ENCODE measurements at regions not wholly inside any gene's neighbourhood (a gene's known extent, or its start where the extent isn't known, plus 50 kb on each side); places are given as distances from the start of the nearest gene placed in this dataset.
"Not testable (repeated sequence)": the region's sequence is repeated elsewhere in the genome, so short reads cannot be mapped to it uniquely, and the experiment has no call there.

DNA sequence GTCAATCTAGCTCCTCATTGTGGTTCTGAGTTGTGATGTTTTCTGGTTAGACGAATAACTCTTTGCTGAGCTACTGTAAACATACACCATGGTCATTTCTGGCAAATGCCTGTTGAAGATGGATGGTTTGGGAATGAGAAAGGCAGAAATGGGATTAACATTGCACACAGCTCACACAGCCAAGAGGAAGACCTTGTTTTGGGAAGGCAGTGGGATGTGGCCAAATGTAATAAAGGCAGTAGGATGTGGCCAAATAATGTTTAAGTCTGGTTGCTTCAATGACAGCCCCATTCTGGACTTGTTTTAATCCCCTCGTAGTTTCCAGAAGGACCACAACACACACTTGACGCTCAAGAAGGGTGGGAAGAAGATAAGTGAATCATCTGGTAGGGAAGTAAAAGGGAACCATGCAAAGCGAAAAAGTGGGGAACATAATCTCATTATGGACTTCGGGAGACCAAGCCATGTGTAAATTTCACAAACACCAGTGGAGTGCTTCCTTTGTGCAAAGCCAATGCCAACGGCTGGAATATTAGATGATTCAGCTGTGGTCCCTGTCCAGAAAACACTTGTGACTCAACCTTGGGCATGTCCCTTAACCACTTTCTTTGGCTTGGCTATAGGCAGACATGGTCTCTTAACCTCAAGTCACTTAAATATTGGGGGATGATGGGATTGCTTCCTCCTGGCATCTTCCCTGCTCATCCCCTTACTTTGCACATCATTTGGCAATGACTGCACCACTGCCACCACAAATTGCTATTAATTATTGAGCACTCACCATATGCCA is 284.4 kb upstream of the CRY1 start:
- Histone ChIP-seq H3K27me3 (no peaks in the 10 kb centered on the region), H3K27ac (no peak overlapping the region), H3K36me3 (no peaks in the 10 kb centered on the region), H3K4me3 (no peak overlapping the region), H3K4me1 (no peaks in the 10 kb centered on the region), H3K9me3 (no peaks in the 10 kb centered on the region)
- ATAC-seq (no peak), DNase-seq (no peak)
- intact Hi-C loops (cut with DNase I; ENCODE audit: low total_unique reads) (no loop called here), in situ Hi-C loops (cut with MboI; ENCODE audit: low sequenced_read_pairs in 4 of 4) (no loop called here)
- TF ChIP-seq POLR2A (IDR thresholded peaks at IDR 0.05), result no peak
- no peak for TF ChIP-seq CTCF (IDR thresholded peaks at IDR 0.05 in 4 of 5, conservative IDR thresholded peaks at IDR 0.05 in 1 of 5)

DNA sequence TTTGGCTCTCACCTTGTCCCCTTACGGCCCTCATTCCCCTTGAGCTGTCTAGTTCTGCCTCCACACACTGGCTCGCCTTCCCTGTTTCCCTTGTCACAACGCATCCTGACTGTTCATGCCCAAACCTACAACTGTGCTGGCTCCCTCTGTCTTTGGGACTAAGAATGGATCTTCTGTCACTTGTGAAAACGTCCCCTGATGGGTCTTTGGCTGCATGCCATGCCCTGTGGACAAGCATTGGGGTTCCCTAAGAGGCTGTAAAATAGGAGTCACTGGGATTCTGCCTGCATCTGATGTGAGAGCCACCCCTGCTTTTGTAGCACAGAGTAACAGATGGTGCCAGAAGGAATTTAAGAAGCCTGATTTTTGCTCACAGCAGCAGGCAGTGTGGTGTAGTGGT is 285.3 kb upstream of the CRY1 start:
- TF ChIP-seq CTCF (IDR thresholded peaks at IDR 0.05 in 4 of 5, conservative IDR thresholded peaks at IDR 0.05 in 1 of 5) (no peak), POLR2A (IDR thresholded peaks at IDR 0.05) (no peak)
- Histone ChIP-seq H3K4me3 (no peak overlapping the region), H3K27me3 (no peaks in the 10 kb centered on the region), H3K36me3 (no peaks in the 10 kb centered on the region), H3K9me3 (no peaks in the 10 kb centered on the region), H3K27ac (no peak overlapping the region), H3K4me1 (no peaks in the 10 kb centered on the region)
- intact Hi-C loops (cut with DNase I; ENCODE audit: low total_unique reads) (no loop called here), in situ Hi-C loops (cut with MboI; ENCODE audit: low sequenced_read_pairs in 4 of 4) (no loop called here)
- DNase-seq, result no peak
- ATAC-seq, result no peak

DNA sequence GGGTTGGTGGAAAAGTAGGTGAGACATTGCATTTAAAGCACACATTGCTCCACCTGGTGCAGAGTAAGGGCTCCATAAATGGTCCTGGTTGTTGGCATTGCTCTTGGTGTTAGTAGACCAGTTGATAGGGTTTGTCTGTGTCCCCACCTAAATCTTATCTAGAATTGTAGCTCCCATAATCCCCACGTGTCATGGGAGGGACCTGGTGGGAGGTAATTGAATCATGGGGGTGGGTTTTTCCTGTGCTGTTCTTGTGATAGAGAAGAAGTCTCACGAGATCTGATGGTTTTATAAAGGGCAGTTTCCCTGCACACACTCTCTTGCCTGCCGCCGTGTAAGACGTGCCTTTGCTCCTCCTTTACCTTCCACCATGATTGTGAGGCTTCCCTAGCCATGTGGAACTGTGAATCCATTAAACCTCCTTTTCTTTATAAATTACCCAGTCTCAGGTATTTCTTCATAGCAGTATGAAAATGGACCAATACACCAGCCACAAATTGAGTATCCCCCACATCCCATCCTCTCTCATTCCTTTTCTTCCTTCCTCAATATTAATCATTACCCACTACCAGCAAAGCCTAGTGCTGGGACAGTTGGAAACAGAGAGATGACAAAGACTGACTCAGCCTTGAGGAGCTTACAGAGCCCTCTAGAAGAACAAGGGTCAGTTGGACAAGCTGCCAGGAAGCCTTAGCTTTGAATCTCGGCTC is 285.9 kb upstream of the CRY1 start:
- H3K36me3 ChIP-seq; intact Hi-C loops (cut with DNase I; ENCODE audit: low total_unique reads); DNase-seq; ATAC-seq; H3K4me1 ChIP-seq; H3K9me3 ChIP-seq; H3K27me3 ChIP-seq; in situ Hi-C loops (cut with MboI; ENCODE audit: low sequenced_read_pairs in 4 of 4); H3K4me3 ChIP-seq; H3K27ac ChIP-seq: not testable (repeated sequence)

GRCh38 chr12:107379852-107380567 is 286.7 kb upstream of the CRY1 start:
- intact Hi-C loops (cut with DNase I; ENCODE audit: low total_unique reads) (no loop called here), in situ Hi-C loops (cut with MboI; ENCODE audit: low sequenced_read_pairs in 4 of 4) (no loop called here)
- Histone ChIP-seq H3K36me3 (no peaks in the 10 kb centered on the region), H3K4me3 (no peak overlapping the region), H3K4me1 (no peaks in the 10 kb centered on the region), H3K27me3 (no peaks in the 10 kb centered on the region), H3K27ac (no peak overlapping the region), H3K9me3 (no peaks in the 10 kb centered on the region)
- TF ChIP-seq POLR2A (IDR thresholded peaks at IDR 0.05), result no peak
- TF ChIP-seq CTCF (IDR thresholded peaks at IDR 0.05 in 4 of 5, conservative IDR thresholded peaks at IDR 0.05 in 1 of 5), result no peak
- ATAC-seq, result no peak
- no peak for DNase-seq

DNA sequence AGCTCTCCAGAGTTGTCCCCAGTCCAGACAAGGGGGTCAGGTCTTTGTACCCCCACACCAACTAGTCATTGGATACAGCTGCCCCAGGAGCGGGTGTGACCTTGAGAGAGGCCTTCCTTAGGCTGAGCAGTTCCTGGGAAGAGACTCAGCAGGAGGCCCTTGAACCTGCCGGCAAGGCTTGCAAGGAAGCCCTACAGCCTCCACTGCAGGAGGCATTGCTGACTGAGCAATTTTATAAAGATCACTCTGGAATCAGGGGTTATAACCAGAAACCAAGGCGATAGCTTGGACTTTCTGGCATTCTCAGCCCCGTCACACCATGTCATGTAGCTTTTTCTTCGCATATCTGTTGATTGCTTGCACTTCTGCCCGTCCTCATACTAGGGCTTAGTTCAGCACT is 291.3 kb upstream of the CRY1 start:
- Histone ChIP-seq H3K9me3 (no peaks in the 10 kb centered on the region), H3K4me1 (no peaks in the 10 kb centered on the region), H3K27me3 (no peaks in the 10 kb centered on the region), H3K27ac (no peak overlapping the region), H3K36me3 (no peaks in the 10 kb centered on the region), H3K4me3 (no peak overlapping the region)
- ATAC-seq, result no peak
- intact Hi-C loops (cut with DNase I; ENCODE audit: low total_unique reads), result no loop called here
- TF ChIP-seq POLR2A (IDR thresholded peaks at IDR 0.05), result no peak
- TF ChIP-seq CTCF (IDR thresholded peaks at IDR 0.05 in 4 of 5, conservative IDR thresholded peaks at IDR 0.05 in 1 of 5), result no peak
- in situ Hi-C loops (cut with MboI; ENCODE audit: low sequenced_read_pairs in 4 of 4), result no loop called here
- DNase-seq, result no peak

Data from gastrocnemius medialis (tissue), 4 donors.